Inflammatory macrophage treated with lipopolysaccharide for 1 hour (primary cell): ENCODE measurements at regions not wholly inside any gene's neighbourhood (a gene's known extent, or its start where the extent isn't known, plus 50 kb on each side); places are given as distances from the start of the nearest gene placed in this dataset.

Experiments used
- DNase-seq, 2 donors: peaks; one replicate each; pipeline ENCODE4 v3.0.0-alpha.2; 2020 to 2022

DNA sequence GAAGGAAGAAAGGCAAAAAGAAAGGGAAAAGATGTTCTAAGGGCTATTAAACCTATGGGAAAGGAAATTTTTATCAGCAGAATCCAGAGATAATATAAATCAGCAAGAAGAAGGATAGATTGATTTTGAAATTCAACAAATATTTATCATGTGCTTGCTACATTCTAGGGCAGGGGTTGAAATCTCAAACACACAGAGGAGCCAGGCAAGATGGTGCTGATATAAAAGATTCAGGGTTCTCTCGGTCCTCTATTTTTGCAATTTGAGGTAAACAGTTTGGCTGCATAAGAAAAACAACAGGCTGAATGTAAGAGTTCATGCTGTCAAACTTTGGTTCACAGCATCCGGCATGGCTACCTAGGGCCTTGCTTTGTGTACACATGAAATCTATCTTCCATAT lies 109.6 kb upstream of the BMP2 start:
- no peak for DNase-seq

DNA sequence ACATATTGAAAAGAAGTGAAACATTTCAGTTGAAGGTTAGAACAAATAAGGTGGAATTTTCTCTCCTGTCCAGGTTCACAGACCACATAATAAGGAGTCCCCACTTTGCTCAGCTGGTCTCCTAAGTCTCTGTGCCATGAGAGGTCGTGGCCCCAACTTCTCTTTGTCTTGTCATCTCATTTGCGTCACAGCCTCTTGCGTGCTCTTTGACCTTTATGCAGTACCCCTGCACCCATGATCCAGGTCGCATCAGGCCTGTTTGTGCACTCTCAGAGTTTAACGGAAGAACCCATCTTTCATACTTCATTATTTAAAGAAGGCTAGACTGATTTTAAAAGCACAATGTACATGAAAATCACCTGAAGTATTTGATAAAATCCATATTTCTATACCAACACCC lies 110.4 kb upstream of the BMP2 start:
- DNase-seq, result no peak

- DNase-seq, result no peak
Observed at GRCh38 chr20:6654513-6655252, 112.8 kb upstream of the BMP2 start.

DNA sequence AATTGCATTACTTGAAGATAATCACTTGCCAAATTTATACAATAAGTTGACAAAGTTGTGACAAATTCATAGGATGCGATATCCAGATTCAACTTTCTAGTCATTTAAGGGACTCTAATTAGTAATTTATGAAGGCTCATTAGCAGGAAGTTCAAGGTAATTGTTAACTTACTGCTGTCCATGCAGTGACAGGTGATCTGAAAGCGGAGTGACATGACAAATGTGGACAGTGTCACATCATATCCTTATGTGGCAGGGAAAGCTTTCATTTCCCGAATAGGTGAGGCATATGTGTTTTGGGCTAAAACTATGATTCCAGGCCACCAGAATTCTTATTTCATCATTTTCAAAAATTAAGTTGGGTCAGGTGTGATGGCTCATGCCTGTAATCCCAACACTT lies 115.9 kb upstream of the BMP2 start:
- no peak for DNase-seq

GRCh38 chr20:6651016-6651415 lies 116.5 kb upstream of the BMP2 start:
- DNase-seq, result no peak

GRCh38 chr20:6646021-6646636 lies 121.4 kb upstream of the BMP2 start:
- DNase-seq, result no peak

DNA sequence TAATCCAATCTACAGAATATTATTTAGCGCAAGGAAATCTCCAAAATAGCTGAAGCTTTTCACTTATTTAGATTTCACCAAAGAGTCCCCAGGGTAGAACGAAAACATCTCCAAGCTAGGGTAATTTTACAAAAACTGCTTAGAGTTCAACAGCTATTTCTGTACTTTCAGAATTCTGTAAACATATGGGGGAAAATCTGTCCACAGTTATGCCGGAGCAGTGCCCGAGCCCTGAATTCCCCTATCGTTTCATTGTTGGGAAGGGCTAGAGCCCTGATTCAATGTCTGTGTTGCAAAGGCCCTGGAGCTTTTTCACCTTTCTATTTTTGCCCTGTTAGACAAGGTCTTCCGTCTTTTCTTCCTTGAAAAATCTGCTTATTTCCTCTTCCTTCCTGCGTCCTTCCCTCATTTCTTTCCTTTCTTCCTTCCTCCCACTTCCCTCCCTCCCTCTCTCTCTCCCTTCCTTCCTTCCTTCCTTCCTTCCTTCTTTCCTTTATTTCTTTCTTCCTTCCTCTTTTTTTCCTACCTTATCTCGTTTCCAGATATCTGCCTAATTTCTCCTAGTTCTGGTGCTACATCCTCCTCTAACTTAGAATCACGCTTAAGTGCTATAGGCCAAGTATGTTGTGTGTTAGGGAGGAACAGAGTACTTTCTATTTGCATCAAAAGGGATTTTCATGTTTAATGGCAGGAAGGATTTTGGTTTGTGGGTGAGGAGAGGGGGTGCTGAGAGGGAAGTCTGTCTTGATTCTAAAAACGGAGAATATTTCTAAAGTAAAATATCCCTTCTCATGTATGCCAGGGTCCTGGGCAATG lies 122.5 kb upstream of the BMP2 start:
- DNase-seq, result no peak

DNA sequence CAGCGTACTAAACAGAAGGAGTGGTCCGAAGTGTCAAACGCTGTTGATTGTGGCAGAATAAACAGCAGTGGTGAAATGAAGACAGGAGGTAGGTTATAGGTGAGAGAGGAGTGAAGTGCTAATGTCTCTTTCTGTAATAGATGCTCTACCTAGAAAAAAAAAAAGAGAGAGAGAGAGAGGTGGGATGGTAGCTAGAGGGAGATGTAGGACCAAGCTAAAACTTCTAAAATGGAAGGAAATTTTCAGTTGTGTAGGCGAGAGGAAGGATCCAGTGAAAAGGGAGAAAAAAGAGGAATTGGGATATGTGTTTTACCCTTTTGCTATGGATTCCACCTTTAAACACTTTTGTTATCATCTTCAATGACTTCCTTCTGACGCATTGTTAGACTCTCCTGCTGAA lies 126.5 kb upstream of the BMP2 start:
- no peak for DNase-seq

DNA sequence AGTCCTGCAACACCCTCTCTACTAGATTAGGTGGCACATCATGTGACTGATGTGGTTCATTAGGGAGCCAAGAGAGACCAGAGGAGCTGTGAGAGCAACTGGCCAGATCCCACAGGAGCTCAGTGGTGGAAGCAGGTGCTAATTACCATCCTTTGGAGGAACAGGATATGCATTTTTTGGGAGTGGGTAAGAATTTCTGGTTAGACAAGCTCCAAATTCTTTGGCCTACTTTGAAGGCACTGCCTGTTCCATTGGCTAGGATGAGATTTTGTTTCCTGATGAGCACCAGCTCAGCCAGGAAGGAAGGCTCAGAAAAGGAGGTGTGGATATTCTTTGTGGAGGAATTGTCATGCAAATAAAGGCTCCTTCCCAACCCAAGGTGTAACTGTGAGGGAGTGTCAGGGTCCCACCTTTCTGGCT lies 130.3 kb upstream of the BMP2 start:
- DNase-seq, result no peak

GRCh38 chr20:6636209-6637159 lies 131.0 kb upstream of the BMP2 start:
- peak; percentile 16 to 38 for DNase-seq

GRCh38 chr20:6635034-6635736 lies 132.3 kb upstream of the BMP2 start:
- no peak for DNase-seq

- DNase-seq, result no peak
Observed at GRCh38 chr20:6632187-6632586, 135.3 kb upstream of the BMP2 start.

DNA sequence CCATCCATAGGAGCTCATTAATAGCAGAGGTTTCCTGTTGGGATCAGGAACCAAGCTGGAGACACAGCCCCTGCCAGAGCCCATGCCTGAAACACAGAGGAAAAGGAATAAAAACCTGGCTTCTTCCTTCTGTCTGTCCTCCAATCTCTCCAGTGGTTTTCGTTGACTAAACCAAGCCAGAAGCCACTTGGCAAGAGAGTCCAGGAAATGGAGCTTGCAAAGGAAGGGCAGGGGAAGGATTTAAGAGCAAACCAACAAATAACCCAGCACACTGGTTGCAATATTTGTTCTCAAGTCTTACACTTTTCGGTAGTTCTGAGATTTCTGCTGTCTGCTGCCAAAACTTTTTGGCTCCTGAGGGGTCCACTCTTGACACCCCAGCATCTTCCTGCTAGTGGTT lies 137.0 kb upstream of the BMP2 start:
- no peak for DNase-seq

DNA sequence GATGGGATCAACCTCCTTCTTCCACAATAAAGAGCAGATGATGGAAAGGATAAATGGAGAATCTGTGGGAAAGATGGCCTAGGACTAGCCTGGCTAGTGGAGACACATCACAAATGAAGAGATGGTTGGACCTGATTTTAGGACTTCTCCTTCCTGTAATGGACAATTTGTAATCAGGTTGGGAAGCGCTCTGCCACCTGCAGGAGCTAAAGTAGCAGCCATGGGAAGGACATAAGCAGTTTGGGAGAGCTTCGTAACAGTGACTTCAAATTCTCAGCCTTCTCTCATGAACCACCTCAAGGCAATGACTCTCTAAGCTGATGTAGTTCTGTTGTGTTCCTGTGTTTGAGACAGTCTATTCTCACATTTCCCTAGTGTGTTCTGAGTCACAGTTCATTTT lies 137.9 kb upstream of the BMP2 start:
- DNase-seq, result no peak

- no peak for DNase-seq
Observed at GRCh38 chr20:6626805-6627204, 140.7 kb upstream of the BMP2 start.

DNA sequence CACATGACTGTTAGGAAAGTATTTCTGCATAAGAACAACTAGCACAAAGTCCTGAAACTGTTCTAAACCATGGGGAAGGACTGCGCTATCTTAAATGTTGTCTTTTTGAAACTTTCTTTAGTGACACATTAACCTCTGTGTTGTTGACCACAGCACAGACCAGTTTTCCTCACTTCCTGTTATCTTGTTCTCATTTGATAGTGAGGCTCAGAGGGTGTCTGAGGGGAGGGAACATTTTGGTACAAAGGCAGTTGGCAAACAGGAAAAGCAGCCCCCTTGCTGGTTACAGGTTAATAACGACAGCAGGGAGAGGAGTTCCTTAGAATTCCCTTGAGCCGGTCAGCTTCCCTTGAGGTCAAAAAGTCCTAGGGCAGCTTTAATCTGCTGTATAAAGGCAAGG lies 143.5 kb upstream of the BMP2 start:
- DNase-seq, result no peak

- no peak for DNase-seq
Observed at GRCh38 chr20:6622041-6622440, 145.4 kb upstream of the BMP2 start.

- no peak for DNase-seq
Observed at GRCh38 chr20:6618051-6618450, 149.4 kb upstream of the BMP2 start.

- DNase-seq, result no peak
Observed at GRCh38 chr20:6616421-6616820, 151.1 kb upstream of the BMP2 start.

- DNase-seq, result no peak
Observed at GRCh38 chr20:6614836-6615235, 152.7 kb upstream of the BMP2 start.

DNA sequence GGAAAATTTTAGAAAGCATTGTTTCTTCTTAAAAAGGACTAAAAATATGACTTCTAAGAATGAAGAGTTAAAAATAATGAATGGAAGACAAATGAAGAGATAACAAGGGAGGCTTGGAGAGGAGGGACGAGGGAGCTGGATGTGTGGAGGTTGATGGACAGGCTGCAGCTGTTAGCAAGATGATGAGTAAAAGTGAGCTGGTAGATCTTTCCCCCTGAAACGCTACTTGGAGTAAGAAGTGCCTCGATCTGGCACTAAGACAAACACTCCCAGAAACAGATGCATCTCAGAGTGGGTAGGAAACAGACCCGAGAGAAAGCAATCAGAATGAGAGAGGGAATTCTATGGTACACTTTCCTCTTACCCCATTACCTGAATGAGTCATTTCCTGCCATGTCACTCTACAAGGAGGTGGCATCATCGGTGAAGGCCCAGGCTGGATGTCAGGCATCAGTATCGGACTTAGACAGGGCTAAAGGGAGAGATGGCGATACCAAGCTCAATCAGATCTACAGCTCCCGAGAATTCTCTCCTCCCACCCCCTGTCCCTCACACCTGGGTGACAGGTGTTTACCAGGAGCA lies 154.1 kb upstream of the BMP2 start:
- DNase-seq, result no peak

GRCh38 chr20:6612606-6612923 lies 154.9 kb upstream of the BMP2 start:
- DNase-seq, result no peak
